ENCODE measurements at regions not wholly inside any gene's neighbourhood (a gene's known extent, or its start where the extent isn't known, plus 50 kb on each side); places are given as distances from the start of the nearest gene placed in this dataset.

DNA sequence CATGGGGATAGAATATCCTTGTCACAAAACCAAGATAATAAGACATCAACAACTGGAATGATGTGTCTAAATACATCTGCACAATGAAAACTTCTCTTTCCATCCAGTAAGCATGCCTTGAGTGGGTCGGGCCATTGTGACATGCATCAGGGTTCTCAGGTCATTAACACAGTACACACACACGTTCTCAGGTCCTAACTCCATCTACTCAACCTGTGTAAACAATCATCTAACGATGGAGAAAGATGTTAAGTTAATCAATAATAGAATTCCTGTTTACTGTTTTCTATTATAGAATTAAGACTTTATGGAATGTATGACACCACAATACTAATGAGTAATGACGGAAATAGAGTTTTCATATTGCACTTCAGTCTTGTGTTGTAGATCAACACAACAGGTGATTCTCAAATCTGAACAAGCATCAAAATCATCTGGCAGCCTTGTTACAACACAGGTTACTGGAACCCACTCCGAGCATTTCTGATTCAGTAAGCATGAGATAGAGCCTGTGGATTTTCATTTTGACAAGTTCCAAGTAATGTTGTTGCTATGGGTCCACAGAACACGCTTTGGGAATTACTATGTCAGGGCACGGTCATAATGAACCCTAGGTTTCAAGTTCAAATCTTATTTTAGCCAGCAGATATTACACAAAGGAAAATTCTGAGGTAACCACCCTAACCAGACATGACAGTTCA, 315.8 kb upstream of the TEX13C start:
- Histone ChIP-seq H3K14ac (replicated peaks; ENCODE audit: low read depth, low read length) (no peak overlapping the region), H4K91ac (ENCODE audit: insufficient read depth, low read depth, low read length) (no peak overlapping the region), H3K23ac (ENCODE audit: low read depth, low read length) (no peak overlapping the region), H2AFZ (replicated peaks; ENCODE audit: low read length, poor library complexity) (no peak overlapping the region), H3K9ac (ENCODE audit: low read depth, low read length) (no peak overlapping the region), H3K9me3 (ENCODE audit: control insufficient read depth, insufficient read depth, low read length) (no peaks in the 10 kb centered on the region), H3K4ac (ENCODE audit: low read depth, low read length) (no peak overlapping the region), H3K4me2 (ENCODE audit: low read depth, low read length) (no peak overlapping the region), H3K79me1 (ENCODE audit: low read depth in 1 of 2, low read length in 2 of 2) (no peaks in the 10 kb centered on the region), H3K18ac (ENCODE audit: low read depth, low read length) (no peak overlapping the region), H3K56ac (ENCODE audit: extremely low read depth, insufficient read depth, low read length) (no peak overlapping the region), H2BK20ac (ENCODE audit: low read depth, low read length) (no peak overlapping the region), H2AK9ac (replicated peaks; ENCODE audit: low read depth, low read length, poor library complexity) (no peak overlapping the region), H4K8ac (ENCODE audit: low read depth in 2 of 2, low read length in 2 of 2) (no peak overlapping the region), H3K4me1 (ENCODE audit: control insufficient read depth, insufficient read depth, low read length) (no peaks in the 10 kb centered on the region), H3K36me3 (ENCODE audit: control insufficient read depth, insufficient read depth, low read length) (no peaks in the 10 kb centered on the region), H3K27me3 (ENCODE audit: control insufficient read depth, insufficient read depth, low read length) (no peaks in the 10 kb centered on the region), H2BK15ac (ENCODE audit: low read depth, low read length) (no peak overlapping the region), H4K5ac (ENCODE audit: low read depth, low read length) (no peak overlapping the region), H2BK120ac (ENCODE audit: low read depth, low read length) (no peak overlapping the region), H3K27ac (ENCODE audit: insufficient read depth, low read length) (no peak overlapping the region), H4K20me1 (ENCODE audit: insufficient read depth, low read length) (no peaks in the 10 kb centered on the region), H3K4me3 (ENCODE audit: insufficient read depth, low read depth, low read length) (no peak overlapping the region), H3K9me1 (ENCODE audit: insufficient read depth, low read length) (no peaks in the 10 kb centered on the region), H2AK5ac (ENCODE audit: low read depth, low read length) (no peak overlapping the region), H2BK5ac (ENCODE audit: low read depth, low read length, poor library complexity, severe bottlenecking) (no peak overlapping the region)
- TF ChIP-seq FOS (IDR thresholded peaks at IDR 0.05; ENCODE audit: low read depth, low read length) (no peak), RFX5 (IDR thresholded peaks at IDR 0.05; ENCODE audit: low read depth, low read length) (no peak), NFE2L2 (IDR thresholded peaks at IDR 0.05; ENCODE audit: low read depth, low read length) (no peak), RCOR1 (IDR thresholded peaks at IDR 0.05; ENCODE audit: insufficient replicate concordance, low read length) (no peak), MXI1 (IDR thresholded peaks at IDR 0.05; ENCODE audit: borderline replicate concordance, low read depth, low read length) (no peak), RAD21 (IDR thresholded peaks at IDR 0.05; ENCODE audit: low read length) (no peak), BHLHE40 (IDR thresholded peaks at IDR 0.05; ENCODE audit: low read depth, low read length) (no peak), POLR2A (IDR thresholded peaks at IDR 0.05; ENCODE audit: low read depth, low read length) (no peak), SMC3 (IDR thresholded peaks at IDR 0.05; ENCODE audit: low read depth, low read length) (no peak), CHD1 (IDR thresholded peaks at IDR 0.05; ENCODE audit: low read depth, low read length) (no peak), MAFK (IDR thresholded peaks at IDR 0.05; ENCODE audit: low read depth, low read length) (no peak), MAZ (IDR thresholded peaks at IDR 0.05; ENCODE audit: borderline replicate concordance, low read depth, low read length) (no peak), CEBPB (IDR thresholded peaks at IDR 0.05; ENCODE audit: low read depth, low read length) (no peak)
- TF ChIP-seq, protein P1, sequence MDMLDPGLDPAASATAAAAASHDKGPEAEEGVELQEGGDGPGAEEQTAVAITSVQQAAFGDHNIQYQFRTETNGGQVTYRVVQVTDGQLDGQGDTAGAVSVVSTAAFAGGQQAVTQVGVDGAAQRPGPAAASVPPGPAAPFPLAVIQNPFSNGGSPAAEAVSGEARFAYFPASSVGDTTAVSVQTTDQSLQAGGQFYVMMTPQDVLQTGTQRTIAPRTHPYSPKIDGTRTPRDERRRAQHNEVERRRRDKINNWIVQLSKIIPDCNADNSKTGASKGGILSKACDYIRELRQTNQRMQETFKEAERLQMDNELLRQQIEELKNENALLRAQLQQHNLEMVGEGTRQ (IDR thresholded peaks at IDR 0.05; ENCODE audit: low read depth, low read length) = no peak
- TF ChIP-seq, protein P2, sequence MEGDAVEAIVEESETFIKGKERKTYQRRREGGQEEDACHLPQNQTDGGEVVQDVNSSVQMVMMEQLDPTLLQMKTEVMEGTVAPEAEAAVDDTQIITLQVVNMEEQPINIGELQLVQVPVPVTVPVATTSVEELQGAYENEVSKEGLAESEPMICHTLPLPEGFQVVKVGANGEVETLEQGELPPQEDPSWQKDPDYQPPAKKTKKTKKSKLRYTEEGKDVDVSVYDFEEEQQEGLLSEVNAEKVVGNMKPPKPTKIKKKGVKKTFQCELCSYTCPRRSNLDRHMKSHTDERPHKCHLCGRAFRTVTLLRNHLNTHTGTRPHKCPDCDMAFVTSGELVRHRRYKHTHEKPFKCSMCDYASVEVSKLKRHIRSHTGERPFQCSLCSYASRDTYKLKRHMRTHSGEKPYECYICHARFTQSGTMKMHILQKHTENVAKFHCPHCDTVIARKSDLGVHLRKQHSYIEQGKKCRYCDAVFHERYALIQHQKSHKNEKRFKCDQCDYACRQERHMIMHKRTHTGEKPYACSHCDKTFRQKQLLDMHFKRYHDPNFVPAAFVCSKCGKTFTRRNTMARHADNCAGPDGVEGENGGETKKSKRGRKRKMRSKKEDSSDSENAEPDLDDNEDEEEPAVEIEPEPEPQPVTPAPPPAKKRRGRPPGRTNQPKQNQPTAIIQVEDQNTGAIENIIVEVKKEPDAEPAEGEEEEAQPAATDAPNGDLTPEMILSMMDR (conservative IDR thresholded peaks at IDR 0.05; ENCODE audit: low read depth, low read length) = no peak
- DNase-seq = no peak
- no TSS peak for BruUV-seq (replicated peaks)
- ATAC-seq (ENCODE audit: low read depth) = no peak
- POLR2A ChIA-PET (ENCODE audit: unreplicated experiment) = no interaction called here
- dilution Hi-C loops (cut with HindIII; ENCODE audit: low sequenced_read_pairs, unreplicated experiment) (no loop called here), in situ Hi-C loops (cut with MboI; ENCODE audit: low sequenced_read_pairs) (no loop called here), intact Hi-C loops (cut with micrococcal nuclease) (no loop called here)
- CTCF ChIA-PET = no interaction called here
- WGBS, 2 experiments (ENCODE audit: extremely low coverage in 2 of 2, insufficient read length in 1 of 2) = no CpG with 5 or more reads among the region's 7 CpGs
